SK-N-SH (cell line): ENCODE measurements at regions not wholly inside any gene's neighbourhood (a gene's known extent, or its start where the extent isn't known, plus 50 kb on each side); places are given as distances from the start of the nearest gene placed in this dataset.

Source experiments
- CTCF ChIP-seq: fragments of 200-600 bp; sonication (generic); IDR thresholded peaks from 2 replicates; pipeline ENCODE4 v1.6.1; 2017; ENCODE audit warnings: antibody characterized with exemption, mild to moderate bottlenecking, moderate library complexity
- EP300 ChIP-seq, 2 experiments: IDR thresholded peaks; 2 replicates each; pipeline versions ENCODE4 v1.4.0 to v1.6.1; 2012; ENCODE audit warnings: borderline replicate concordance in 1 of 2, low read depth in 1 of 2, low read length in 1 of 2
- FOXJ3 ChIP-seq: sonication (generic); formaldehyde crosslinking; IDR thresholded peaks from 2 replicates; pipeline ENCODE4 v1.5.1; 2020; ENCODE audit warnings: mild to moderate bottlenecking, missing genetic modification reagents
- FOXM1 ChIP-seq: IDR thresholded peaks from 2 replicates; pipeline ENCODE4 v1.4.0; 2012; ENCODE audit warnings: low read depth, mild to moderate bottlenecking
- GABPA ChIP-seq: IDR thresholded peaks from 2 replicates; pipeline ENCODE4 v1.4.0; 2012; ENCODE audit warnings: low read depth, mild to moderate bottlenecking
- MEF2A ChIP-seq: IDR thresholded peaks from 2 replicates; pipeline ENCODE4 v1.4.0; 2012; ENCODE audit warnings: low read depth, borderline replicate concordance
- POLR2AphosphoS5 ChIP-seq: IDR thresholded peaks from 2 replicates; pipeline ENCODE4 v1.6.1; 2012; ENCODE audit warnings: low read depth, low read length
- RAD21 ChIP-seq: IDR thresholded peaks from 2 replicates; pipeline ENCODE4 v1.6.1; 2012; ENCODE audit warnings: mild to moderate bottlenecking, low read length
- REST ChIP-seq: IDR thresholded peaks from 2 replicates; pipeline ENCODE4 v1.6.1; 2012; ENCODE audit warnings: mild to moderate bottlenecking, low read depth, low read length, moderate library complexity
- RFX5 ChIP-seq: IDR thresholded peaks from 2 replicates; pipeline ENCODE4 v1.6.1; 2012; ENCODE audit warnings: mild to moderate bottlenecking, improper control_type of control experiment, low read length
- TAF1 ChIP-seq: IDR thresholded peaks from 2 replicates; pipeline ENCODE4 v1.6.1; 2012; ENCODE audit warnings: low read depth, mild to moderate bottlenecking, low read length, moderate library complexity, borderline replicate concordance
- USF2 ChIP-seq: fragments of 150-350 bp; IDR thresholded peaks from 2 replicates; pipeline ENCODE4 v1.6.1; 2017; ENCODE audit warnings: antibody characterized with exemption, low read length, low read depth, borderline replicate concordance
- YY1 ChIP-seq: IDR thresholded peaks from 2 replicates; pipeline ENCODE4 v1.4.0; 2012; ENCODE audit warnings: low read depth, mild to moderate bottlenecking
- ZBTB33 ChIP-seq: IDR thresholded peaks from 2 replicates; pipeline ENCODE4 v1.4.0; 2012; ENCODE audit warnings: low read depth, borderline replicate concordance

- no peak for TF ChIP-seq RFX5
- TF ChIP-seq FOXJ3 = no peak
- no peak for TF ChIP-seq YY1
- no peak for TF ChIP-seq USF2
- TF ChIP-seq POLR2AphosphoS5 = no peak
- TF ChIP-seq CTCF = peak; percentile 79
- no peak for TF ChIP-seq EP300 (IDR thresholded peaks at IDR 0.05; ENCODE audit: borderline replicate concordance in 1 of 2, low read depth in 1 of 2, low read length in 1 of 2)
- TF ChIP-seq FOXM1 = no peak
- peak; percentile 97 for TF ChIP-seq RAD21
- TF ChIP-seq ZBTB33 = no peak
- TF ChIP-seq TAF1 = no peak
- no peak for TF ChIP-seq MEF2A
- no peak for TF ChIP-seq REST
- no peak for TF ChIP-seq GABPA
These were observed 322.4 kb downstream of the HGF start for GRCh38 chr7:81447351-81447952.
